AG09319 (cell line): ENCODE measurements at regions not wholly inside any gene's neighbourhood (a gene's known extent, or its start where the extent isn't known, plus 50 kb on each side); places are given as distances from the start of the nearest gene placed in this dataset.

ENCODE experiments used
- DNase-seq: peaks from one replicate; pipeline ENCODE4 v3.0.0-alpha.2; 2010; ENCODE audit warnings: low read depth; ENCODE audit errors: extremely low read depth
- TF ChIP-seq, protein P1 (sequence below): IDR thresholded peaks from 2 replicates; pipeline ENCODE4 v1.5.1; 2011; ENCODE audit warnings: low read depth, mild to moderate bottlenecking, inconsistent platforms, low read length, moderate library complexity

DNA sequence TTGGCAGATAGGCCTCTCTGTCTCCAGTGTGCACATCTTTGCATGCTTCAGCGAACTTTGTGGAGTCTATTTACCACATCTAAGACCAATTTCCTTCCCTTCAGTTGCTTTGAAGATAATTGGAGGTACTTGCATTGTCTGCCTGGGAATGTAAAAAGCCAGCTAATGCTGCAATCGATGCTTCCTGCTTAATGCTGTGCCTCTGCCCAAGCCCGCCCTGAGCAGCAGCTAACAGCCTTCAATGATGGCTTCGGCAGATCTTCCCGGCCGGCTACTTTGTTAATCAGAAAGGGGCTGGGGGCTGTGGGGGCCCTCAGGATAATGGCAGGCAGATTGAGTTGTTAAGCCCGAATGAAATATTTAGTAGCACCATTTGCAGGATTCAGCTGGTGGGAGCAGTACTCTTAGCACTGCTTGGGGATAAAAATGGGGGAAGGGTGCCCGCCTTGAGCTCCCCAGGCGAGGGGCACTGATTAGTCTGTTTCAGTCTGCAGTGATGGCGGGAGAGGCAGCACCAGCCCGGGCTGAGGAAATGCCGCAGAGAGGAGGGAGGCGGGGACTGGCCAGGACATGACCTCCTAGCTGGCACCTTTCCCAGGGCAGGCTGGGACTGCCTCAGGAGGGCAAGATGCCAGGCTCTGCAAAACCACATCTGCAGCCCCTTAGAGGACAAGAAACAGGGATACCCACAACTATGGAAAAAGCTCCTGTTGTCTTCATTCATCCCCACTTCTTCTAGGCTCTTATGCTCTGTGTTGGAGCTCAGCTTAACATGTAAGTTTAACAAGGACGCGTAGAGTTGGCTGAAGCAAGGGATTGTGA lies 460.0 kb downstream of the BUD13 start:
- DNase-seq = no peak
- TF ChIP-seq, protein P1, sequence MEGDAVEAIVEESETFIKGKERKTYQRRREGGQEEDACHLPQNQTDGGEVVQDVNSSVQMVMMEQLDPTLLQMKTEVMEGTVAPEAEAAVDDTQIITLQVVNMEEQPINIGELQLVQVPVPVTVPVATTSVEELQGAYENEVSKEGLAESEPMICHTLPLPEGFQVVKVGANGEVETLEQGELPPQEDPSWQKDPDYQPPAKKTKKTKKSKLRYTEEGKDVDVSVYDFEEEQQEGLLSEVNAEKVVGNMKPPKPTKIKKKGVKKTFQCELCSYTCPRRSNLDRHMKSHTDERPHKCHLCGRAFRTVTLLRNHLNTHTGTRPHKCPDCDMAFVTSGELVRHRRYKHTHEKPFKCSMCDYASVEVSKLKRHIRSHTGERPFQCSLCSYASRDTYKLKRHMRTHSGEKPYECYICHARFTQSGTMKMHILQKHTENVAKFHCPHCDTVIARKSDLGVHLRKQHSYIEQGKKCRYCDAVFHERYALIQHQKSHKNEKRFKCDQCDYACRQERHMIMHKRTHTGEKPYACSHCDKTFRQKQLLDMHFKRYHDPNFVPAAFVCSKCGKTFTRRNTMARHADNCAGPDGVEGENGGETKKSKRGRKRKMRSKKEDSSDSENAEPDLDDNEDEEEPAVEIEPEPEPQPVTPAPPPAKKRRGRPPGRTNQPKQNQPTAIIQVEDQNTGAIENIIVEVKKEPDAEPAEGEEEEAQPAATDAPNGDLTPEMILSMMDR = no peak

DNA sequence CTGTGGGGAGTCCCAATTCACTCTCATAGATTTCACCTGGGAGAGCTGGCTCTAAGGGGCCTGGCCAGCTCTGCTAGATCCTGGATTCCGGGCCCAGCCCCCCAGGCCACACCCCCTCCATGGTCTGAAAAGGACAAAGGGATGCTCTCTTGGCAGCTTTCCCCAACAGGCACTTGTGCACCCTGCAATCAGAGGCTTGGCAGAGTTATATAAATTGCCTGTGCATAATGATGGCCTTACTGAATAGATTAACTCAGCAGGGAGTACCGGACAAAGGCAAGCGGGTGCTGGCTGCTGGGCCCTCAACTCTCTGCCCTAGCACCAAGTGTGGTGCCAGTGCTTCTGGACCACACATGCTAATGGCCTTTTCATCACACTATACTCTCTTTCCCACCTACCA lies 461.6 kb downstream of the BUD13 start:
- TF ChIP-seq, protein P1 = no peak
- DNase-seq = no peak

DNA sequence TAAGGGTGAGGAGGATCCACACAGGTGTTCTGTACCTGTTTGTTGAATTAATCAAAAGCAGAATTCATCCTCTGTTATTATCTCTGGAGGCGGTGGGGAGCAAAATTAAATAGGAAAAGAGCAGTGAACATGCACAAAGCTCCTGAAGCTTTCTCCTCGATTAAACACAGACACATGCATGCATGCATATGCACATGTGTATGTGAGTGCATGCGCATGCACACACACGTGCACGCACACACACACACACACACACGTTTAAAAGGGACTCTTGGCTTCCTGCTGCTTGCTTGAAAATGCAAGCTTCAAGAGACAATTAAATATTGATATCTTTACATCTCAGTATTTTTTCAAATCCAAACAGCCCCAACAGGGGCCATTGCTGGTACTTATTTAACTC lies 462.1 kb downstream of the BUD13 start:
- TF ChIP-seq, protein P1 = no peak
- no peak for DNase-seq

DNA sequence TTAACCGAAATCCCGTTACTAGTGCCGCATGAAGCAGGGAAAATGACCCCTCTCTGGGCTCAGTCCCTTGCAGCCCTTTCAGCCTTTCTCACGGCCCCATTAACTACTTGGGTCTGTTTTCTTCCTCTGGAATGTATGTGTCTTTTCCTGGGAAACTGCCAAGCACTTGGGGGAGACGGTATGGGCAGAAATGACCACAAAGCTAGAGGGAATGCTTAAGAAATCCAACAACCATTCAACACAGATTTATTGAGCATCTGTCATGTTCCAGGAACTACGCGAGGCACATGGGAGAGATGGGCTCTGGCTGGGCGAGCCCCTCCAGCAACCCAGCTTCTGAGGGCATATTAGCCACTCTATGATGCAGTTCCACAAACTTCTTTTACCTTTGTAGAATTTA lies 462.6 kb downstream of the BUD13 start:
- no peak for DNase-seq
- TF ChIP-seq, protein P1 = no peak

DNA sequence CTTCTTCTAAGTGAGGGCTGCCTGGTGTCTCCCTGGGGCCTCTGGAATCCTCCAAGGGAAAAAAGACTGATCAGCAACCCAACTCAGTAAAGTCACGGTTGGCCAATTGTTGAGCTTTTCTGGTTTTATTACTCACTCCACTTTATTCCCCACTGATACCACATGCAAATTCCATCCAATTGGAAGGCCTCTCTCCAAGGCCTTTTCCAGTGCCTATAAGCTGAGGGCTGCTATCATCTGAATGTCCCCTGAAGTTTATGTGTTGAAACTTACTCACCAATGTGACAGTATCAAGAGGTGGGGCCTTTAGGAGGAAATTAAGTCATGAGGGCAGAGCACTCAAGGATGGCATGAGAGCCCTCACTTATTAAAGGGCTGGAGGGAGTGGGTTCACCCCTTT lies 463.3 kb downstream of the BUD13 start:
- TF ChIP-seq, protein P1 = no peak

DNA sequence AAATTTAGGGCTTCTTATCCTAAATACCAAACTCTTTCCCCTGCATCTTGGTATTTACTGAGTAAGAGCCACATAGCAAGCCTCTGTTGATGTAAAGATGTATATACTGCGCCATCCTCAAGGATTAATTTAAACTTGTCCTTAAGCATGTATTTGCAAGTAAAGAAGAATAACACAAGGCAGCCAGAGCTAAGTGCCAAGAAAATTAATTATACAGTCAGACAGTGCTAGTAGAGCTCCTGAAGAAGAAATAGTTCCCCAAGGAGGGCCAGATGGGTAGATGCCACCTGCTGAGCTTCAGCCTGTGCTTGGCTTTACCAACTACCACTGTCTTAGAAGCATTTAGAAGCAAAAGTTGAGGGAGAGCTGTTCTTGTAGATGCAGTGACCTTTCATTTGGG lies 470.0 kb downstream of the BUD13 start:
- TF ChIP-seq, protein P1 = no peak
- DNase-seq = no peak

More for the DNA sequence above, 463.3 kb downstream of the BUD13 start:
- DNase-seq = no peak

DNA sequence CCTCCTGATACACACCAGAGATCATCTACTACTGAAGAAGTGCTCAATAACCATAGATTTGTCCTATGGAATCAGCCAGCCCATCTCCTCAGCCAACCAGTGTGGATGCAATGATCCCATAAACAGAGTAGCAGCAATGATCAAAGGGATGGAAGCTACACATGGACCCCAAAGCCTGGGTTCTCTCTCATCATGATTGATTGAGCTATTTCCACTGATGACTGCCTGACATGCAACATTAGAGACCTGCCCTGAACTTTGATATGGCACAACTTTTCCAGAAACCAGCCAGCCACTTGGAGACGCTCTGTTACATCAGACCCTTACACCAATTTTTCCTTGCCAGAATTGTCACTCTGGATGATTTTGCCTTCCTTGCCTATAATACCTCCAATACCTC lies 471.6 kb downstream of the BUD13 start:
- TF ChIP-seq, protein P1 = no peak

More for the DNA sequence above, 471.6 kb downstream of the BUD13 start:
- no peak for DNase-seq
